HG03196 (cell line): ENCODE measurements at regions not wholly inside any gene's neighbourhood (a gene's known extent, or its start where the extent isn't known, plus 50 kb on each side); places are given as distances from the start of the nearest gene placed in this dataset.

Experiments used
- ATAC-seq: cut with Tn5 transposase; IDR thresholded peaks from one replicate; pipeline ENCODE4 v1.9.1; 2021; ENCODE audit not compliant: unreplicated experiment

GRCh38 chr1:58430421-58431275 is 115.9 kb downstream of the OMA1 start:
- ATAC-seq = no peak

DNA sequence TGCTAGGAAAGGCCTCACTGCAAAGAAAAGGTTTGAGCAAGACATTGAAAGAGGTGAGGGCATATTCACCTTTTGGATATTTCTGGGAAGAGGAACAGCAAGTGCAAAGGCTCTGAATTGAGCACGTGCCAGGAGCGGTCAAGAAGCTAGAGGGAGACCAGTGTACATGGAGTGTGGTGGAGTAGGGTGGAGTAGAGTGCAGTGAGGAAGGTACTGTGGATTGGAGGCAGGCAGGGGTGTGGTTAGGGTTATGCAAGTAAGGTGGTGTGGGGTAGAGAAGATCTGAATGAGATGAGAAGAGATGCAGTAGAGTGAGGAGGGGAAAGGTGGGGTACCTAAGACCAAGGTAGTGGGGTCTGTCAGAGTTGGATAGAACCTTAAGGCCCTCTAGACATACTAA is 119.6 kb downstream of the OMA1 start:
- no peak for ATAC-seq

DNA sequence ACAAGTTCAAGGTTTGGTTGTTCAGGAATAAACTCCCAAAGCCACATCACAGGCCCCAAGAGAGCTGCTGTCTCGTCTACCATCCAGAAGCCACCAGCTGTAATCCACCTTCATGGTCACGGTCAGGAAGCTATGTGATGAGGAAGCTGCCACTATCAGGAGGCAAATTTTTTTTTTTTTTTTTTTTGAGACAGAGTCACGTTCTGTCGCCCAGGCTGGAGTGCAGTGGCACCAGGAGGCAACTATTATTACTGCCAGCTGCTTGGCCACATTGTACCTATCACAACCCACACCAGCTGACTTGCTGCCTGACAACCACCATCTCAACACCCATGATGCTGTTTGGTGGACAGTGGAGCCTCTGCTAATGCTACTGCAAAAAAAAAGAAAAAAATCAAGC is 124.1 kb downstream of the OMA1 start:
- ATAC-seq = no peak

- no peak for ATAC-seq
Observed at GRCh38 chr1:58418283-58419228, 128.0 kb downstream of the OMA1 start.

DNA sequence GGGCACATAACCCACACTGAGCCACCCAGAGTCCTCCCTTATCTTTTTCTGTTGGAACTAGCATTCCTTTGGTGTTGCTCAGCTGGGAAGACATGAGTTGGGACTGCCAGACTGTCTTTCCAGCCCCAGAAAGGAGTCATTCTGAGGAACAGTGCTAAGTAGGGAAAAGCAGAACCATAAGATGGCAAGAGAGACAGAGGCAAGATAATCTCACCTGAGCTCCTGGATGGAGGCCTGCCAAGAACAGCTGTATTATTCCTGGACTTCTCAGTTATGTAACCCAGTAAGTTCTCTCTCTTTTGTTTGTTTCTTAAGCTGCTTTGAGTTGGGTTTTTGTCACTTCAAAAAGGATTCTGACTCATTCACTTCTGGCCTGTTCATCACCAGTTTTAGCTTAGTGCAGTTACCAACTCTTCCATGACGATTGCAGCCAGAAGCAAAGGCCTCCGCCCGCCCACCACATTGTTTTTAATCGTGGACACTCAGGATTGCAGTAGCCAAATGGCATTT is 134.4 kb downstream of the OMA1 start:
- ATAC-seq = no peak

GRCh38 chr1:58409890-58410289 is 136.6 kb downstream of the OMA1 start:
- no peak for ATAC-seq

DNA sequence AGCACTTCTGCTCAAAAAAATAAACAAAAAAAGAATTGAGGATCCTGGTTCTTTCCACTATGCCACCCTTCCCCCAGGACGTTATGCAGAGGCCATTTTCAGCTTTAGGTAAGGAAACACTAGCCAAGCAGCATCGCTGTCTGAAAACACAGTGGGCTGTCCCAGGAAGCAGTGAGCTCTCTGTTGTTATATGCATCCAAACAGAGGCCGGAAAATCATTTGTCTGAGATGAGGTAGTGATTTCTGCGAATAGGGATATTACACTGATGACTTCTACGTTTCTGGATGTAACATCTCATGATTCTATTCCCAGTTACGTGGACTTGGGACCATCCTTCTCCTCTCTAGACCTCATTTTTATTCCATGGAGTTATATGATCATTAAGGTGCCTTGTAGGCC is 137.2 kb downstream of the OMA1 start:
- no peak for ATAC-seq

GRCh38 chr1:58406301-58407071 is 140.0 kb downstream of the OMA1 start:
- ATAC-seq = no peak

DNA sequence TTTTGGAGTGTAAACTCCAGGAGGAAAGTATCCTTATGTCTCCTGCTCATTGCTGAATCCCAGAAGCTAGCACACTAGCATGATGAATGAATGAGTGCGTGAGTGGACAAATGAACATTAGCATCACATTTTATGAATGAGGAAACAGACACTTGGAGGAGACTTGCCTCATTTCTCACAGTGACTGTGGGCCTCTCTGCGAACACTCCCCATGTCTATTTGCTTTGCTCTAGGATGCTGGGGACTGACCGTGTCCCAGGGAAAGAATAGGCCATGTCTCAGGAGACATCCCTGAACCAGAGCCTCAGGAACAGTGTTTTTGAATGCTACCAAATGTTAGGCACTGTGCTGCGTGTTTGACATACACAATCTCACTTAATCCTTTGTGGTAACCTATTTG is 140.9 kb downstream of the OMA1 start:
- ATAC-seq = no peak

DNA sequence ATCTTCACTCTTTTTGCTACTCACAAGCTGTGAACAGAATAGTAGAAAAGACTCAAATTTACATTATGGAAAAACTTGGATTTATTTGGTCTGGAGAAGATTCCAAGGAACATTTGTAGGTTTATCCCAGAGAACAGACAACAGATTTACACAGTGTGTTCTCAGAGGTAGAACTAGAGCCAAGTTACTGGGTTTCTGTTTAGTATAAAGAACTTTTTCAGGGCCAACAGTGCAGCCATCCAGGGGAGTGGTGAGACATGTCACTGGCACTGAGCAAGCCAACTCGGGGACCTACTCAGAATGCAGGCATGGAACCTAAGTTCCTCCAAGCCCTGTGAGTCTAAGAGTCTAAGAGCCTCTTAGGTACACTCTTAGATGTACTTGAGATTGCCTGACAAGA is 142.6 kb downstream of the OMA1 start:
- ATAC-seq = no peak

DNA sequence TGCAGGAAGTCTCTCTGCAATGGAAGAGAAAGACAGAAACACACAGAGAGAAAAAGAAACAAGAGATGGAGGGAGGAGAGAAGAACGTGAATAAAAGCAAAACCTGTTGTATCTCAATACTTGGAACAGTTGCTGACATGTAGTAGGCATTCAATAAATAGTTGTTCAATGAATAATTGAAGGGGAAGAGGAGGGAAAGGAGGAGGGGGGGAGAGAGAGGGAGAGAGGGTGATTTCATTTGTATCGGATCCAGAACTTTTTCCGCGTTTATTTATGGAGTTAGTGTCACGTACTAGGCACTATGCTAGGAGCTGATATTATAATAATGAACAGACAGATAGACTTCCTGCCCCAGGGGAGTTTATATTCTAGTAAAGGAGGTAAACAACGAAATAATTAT is 144.1 kb downstream of the OMA1 start:
- no peak for ATAC-seq

GRCh38 chr1:58401991-58402390 is 144.5 kb downstream of the OMA1 start:
- ATAC-seq = no peak

- ATAC-seq = no peak
Observed at GRCh38 chr1:58399176-58399575, 147.3 kb downstream of the OMA1 start.

DNA sequence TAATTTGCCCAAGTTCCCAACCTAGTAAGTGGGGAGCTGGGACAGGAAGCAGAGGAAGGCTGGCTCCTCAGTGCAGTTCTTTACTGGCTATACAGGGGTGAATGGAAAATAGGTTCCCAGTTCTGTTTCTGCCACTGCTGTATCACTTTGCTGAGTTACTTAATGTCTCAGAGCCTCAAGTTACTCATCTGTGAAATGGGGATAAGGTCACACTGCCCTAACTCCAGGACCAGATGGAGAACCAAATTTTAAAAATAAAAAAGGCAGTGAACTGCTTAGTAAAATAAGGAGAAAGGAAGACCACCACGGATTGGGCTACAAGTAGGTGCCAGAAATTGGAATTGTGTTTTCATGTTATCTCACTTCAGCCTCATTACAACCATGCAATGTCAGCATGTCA is 147.8 kb downstream of the OMA1 start:
- no peak for ATAC-seq

GRCh38 chr1:58397187-58397820 is 149.2 kb downstream of the OMA1 start:
- no peak for ATAC-seq

- no peak for ATAC-seq
Observed at GRCh38 chr1:58396150-58396549, 150.4 kb downstream of the OMA1 start.

GRCh38 chr1:58395355-58395754 is 151.2 kb downstream of the OMA1 start:
- no peak for ATAC-seq

GRCh38 chr1:58392083-58392482 is 154.4 kb downstream of the OMA1 start:
- ATAC-seq = no peak

DNA sequence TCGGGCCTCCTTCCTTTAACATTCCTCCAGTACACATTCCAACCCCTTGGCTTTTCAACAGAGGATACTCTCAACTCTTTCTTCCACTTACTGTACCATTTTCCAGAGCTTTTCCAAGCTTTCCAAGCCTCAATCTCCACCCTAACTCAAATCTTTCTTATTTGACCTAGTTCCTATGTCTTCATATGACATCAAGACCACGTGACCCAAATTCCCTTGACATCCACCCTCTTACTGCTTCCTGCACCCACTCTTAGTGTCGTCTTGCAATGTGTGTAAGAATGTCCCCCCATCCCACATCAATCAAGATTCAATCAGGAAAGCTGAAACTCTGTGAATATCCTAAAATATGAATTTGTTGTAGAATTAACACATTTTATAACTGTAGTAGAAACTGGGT is 155.0 kb downstream of the OMA1 start:
- no peak for ATAC-seq

DNA sequence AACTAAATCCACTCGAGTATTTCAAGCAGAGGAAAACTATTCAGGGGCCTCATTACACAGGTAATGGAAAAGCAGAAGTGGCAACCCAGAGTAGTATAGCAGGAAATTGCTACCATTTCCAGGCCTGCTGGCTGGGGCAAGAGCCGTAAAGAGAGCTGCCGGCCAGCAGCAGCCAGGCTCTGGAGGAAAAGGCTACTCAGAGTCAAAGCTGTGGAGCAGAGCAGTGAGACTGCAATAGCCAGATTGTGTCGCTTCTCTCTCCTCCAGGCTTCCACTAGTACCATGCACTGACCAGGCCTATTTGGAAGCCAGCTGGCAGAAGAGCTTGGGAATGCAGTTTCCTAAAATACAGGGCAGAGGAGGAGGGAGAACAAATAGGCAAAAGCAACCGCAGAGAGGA is 155.5 kb downstream of the OMA1 start:
- no peak for ATAC-seq

- ATAC-seq = no peak
Observed at GRCh38 chr1:58390091-58390490, 156.4 kb downstream of the OMA1 start.
